OCI-LY3 (cell line): ENCODE measurements at regions not wholly inside any gene's neighbourhood (a gene's known extent, or its start where the extent isn't known, plus 50 kb on each side); places are given as distances from the start of the nearest gene placed in this dataset.

Source experiments
- H2AFZ ChIP-seq: fragments of 200-600, 300-600 bp; shearing (Covaris generic); 2 replicates; pipeline ENCODE4 v1.6.0; 2014; ENCODE audit warnings: antibody characterized with exemption, low read depth, low read length
- H3K27ac ChIP-seq: fragments of 200-600, 300-600 bp; sonication (generic); 2 replicates; pipeline ENCODE4 v1.5.1; 2014; ENCODE audit warnings: mild to moderate bottlenecking, low read length, moderate library complexity, mixed read lengths
- H3K27me3 ChIP-seq: fragments of 200-600, 300-600 bp; sonication (generic); 2 replicates; pipeline ENCODE4 v1.6.1; 2014; ENCODE audit warnings: low read depth, low read length, mixed read lengths
- H3K36me3 ChIP-seq: fragments of 200-600, 300-600 bp; sonication (generic); replicated peaks from 2 replicates; pipeline ENCODE3; 2014; ENCODE audit warnings: low read depth, low read length, mixed read lengths
- H3K4me1 ChIP-seq: fragments of 300-600, 200-600 bp; sonication (generic); 2 replicates; pipeline ENCODE4 v1.6.1; 2014; ENCODE audit warnings: low read length, mixed read lengths
- H3K4me2 ChIP-seq: fragments of 200-600, 300-600 bp; sonication (generic); 2 replicates; pipeline ENCODE4 v1.6.1; 2014; ENCODE audit warnings: low read length, mixed read lengths
- H3K4me3 ChIP-seq: fragments of 300-600, 200-600 bp; sonication (generic); 2 replicates; pipeline ENCODE4 v1.5.1; 2014; ENCODE audit warnings: antibody characterized with exemption, mild to moderate bottlenecking, low read length, moderate library complexity
- H3K79me2 ChIP-seq: fragments of 300-600, 200-600 bp; shearing (Covaris generic); 2 replicates; pipeline ENCODE4 v1.6.1; 2014; ENCODE audit warnings: mild to moderate bottlenecking, low read length, mixed read lengths
- H3K9ac ChIP-seq: fragments of 300-600, 200-600 bp; shearing (Covaris generic); 2 replicates; pipeline ENCODE4 v1.6.0; 2014; ENCODE audit warnings: mild to moderate bottlenecking, low read length, moderate library complexity
- H3K9me3 ChIP-seq: fragments of 200-600, 300-600 bp; shearing (Covaris generic); 2 replicates; pipeline ENCODE4 v1.6.1; 2014; ENCODE audit warnings: low read length, mixed read lengths; ENCODE audit not compliant: insufficient read depth
- H4K20me1 ChIP-seq: fragments of 200-600, 300-600 bp; sonication (generic); 2 replicates; pipeline ENCODE4 v1.6.1; 2016; ENCODE audit warnings: low read length, mixed read lengths; ENCODE audit not compliant: insufficient read depth
- CTCF ChIP-seq: fragments of 200-600, 300-600 bp; sonication (generic); IDR thresholded peaks from 2 replicates; pipeline ENCODE4 v1.5.1; 2014; ENCODE audit warnings: antibody characterized with exemption, low read length, low read depth
- EZH2phosphoT487 ChIP-seq: fragments of 200-600 bp; shearing (Covaris generic); IDR thresholded peaks from 2 replicates; pipeline ENCODE4 v1.6.1; 2018; ENCODE audit warnings: antibody characterized with exemption, mixed run types, low read depth

- H2AFZ ChIP-seq = no peak overlapping the region
- H3K4me2 ChIP-seq = no peak overlapping the region
- H4K20me1 ChIP-seq = no peaks in the 10 kb centered on the region
- TF ChIP-seq CTCF (no peak), EZH2phosphoT487 (no peak)
- H3K4me1 ChIP-seq = peaks cover 6% of the 10 kb centered on the region
- H3K27ac ChIP-seq = no peak overlapping the region
- no peaks in the 10 kb centered on the region for H3K36me3 ChIP-seq
- peaks cover 24% of the 10 kb centered on the region; the same call in 1 of the 2 replicates for H3K9me3 ChIP-seq
- H3K9ac ChIP-seq = no peak overlapping the region
- no peak overlapping the region for H3K4me3 ChIP-seq
- H3K79me2 ChIP-seq = no peaks in the 10 kb centered on the region
- H3K27me3 ChIP-seq = no peaks in the 10 kb centered on the region
Measured at GRCh38 chr3:175916191-175916934, 1057.2 kb downstream of the NAALADL2 start.

- Histone ChIP-seq H3K27ac (no peak overlapping the region), H3K4me1 (peaks cover 6% of the 10 kb centered on the region), H3K9ac (no peak overlapping the region), H3K4me3 (no peak overlapping the region), H3K79me2 (no peaks in the 10 kb centered on the region), H4K20me1 (no peaks in the 10 kb centered on the region), H3K27me3 (no peaks in the 10 kb centered on the region), H3K36me3 (no peaks in the 10 kb centered on the region), H3K4me2 (no peak overlapping the region; the same call in 1 of the 2 replicates), H3K9me3 (peaks cover 21% of the 10 kb centered on the region; the same call in 1 of the 2 replicates), H2AFZ (no peak overlapping the region)
- TF ChIP-seq EZH2phosphoT487 (no peak), CTCF (no peak)
Measured at GRCh38 chr3:175914785-175915184, 1055.7 kb downstream of the NAALADL2 start.

- Histone ChIP-seq H3K36me3 (no peaks in the 10 kb centered on the region), H3K4me2 (no peak overlapping the region), H3K27me3 (no peaks in the 10 kb centered on the region), H3K27ac (no peak overlapping the region), H3K79me2 (no peaks in the 10 kb centered on the region), H3K9ac (no peak overlapping the region), H3K9me3 (peaks cover 13% of the 10 kb centered on the region; the same call in 1 of the 2 replicates), H2AFZ (no peak overlapping the region), H3K4me3 (no peak overlapping the region), H3K4me1 (peaks cover 6% of the 10 kb centered on the region), H4K20me1 (no peaks in the 10 kb centered on the region)
- TF ChIP-seq CTCF = no peak
- TF ChIP-seq EZH2phosphoT487 = no peak
Measured at GRCh38 chr3:175913286-175913685, 1054.2 kb downstream of the NAALADL2 start.

GRCh38 chr3:175911937-175912336, 1052.8 kb downstream of the NAALADL2 start:
- TF ChIP-seq EZH2phosphoT487 (no peak), CTCF (no peak)
- no peak overlapping the region for H2AFZ ChIP-seq
- no peak overlapping the region for H3K4me3 ChIP-seq
- H3K9me3 ChIP-seq = peaks cover 9% of the 10 kb centered on the region; the same call in 1 of the 2 replicates
- no peak overlapping the region for H3K4me2 ChIP-seq
- H3K36me3 ChIP-seq = no peaks in the 10 kb centered on the region
- no peaks in the 10 kb centered on the region for H4K20me1 ChIP-seq
- no peaks in the 10 kb centered on the region for H3K27me3 ChIP-seq
- peaks cover 6% of the 10 kb centered on the region for H3K4me1 ChIP-seq
- H3K79me2 ChIP-seq = no peaks in the 10 kb centered on the region
- H3K9ac ChIP-seq = no peak overlapping the region
- no peak overlapping the region for H3K27ac ChIP-seq
